T1000 (cell line): ENCODE measurements at regions not wholly inside any gene's neighbourhood (a gene's known extent, or its start where the extent isn't known, plus 50 kb on each side); places are given as distances from the start of the nearest gene placed in this dataset.
"Not testable (repeated sequence)": the region's sequence is repeated elsewhere in the genome, so short reads cannot be mapped to it uniquely, and the experiment has no call there.

Experiments
- DNase-seq: peaks from one replicate; lab custom pipeline; 2025; ENCODE audit warnings: mixed read lengths; lab: John Stamatoyannopoulos, UW

DNA sequence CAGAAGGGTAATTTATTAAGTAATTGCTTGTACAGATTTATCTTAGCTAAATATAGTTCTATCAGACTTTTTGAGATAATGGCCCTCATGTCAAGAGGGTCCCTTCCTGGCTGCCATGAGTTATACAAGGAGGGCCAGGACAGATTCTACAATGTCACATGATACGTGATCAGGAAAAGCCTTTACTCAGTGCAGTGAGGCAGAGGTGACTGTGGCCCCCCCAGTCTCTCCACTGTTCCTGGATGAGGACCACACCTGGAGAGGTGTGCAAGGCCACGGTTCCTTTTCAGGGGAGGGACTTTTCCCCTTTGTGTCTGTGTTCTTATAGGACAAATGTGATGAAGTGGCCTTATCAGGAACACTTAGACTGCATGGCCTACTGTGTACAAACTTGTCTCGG, 54.3 kb upstream of the LRCH1 start:
- no peak for DNase-seq

- DNase-seq: no peak
These were observed 56.9 kb upstream of the LRCH1 start for GRCh38 chr13:46496086-46496485.

DNA sequence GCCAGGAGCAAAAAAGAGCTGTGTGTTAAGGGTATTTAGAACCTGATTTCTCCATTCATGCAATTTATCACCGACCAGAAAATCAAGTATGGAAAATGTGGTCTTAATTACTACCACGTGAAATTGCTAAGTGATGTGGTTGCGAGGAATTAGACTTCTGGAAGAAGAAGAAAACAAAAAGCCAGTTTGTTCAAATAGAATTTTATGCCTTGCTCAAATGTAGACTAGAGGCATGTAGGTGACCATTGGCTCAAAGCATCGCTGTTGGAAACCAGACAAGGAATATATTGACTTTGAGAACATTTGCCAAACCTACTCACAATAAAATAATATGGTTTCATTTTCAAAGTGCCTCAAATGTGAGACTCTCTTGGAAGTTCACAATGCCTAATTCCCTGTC, 57.3 kb upstream of the LRCH1 start:
- no peak for DNase-seq

DNA sequence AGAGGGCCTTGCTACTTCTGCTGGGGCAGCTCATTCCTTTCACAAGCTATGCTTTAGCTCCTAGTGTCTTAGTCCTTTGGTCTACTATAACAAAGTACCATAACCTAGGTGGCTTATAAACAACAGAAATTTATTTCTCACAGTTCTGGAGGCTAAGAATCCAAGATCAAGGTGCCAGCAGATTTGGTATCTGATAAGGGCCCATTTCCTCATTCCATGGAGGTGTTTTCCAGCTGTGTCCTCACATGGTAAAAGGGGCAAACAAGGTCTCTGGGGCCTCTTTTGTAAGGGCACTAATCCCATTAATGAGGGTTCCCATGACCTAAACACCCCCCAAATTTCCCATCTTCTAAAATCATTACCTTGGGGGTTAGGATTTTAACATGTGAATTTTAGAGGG, 57.9 kb upstream of the LRCH1 start:
- DNase-seq: no peak

- no peak for DNase-seq
These were observed 60.0 kb upstream of the LRCH1 start for GRCh38 chr13:46492946-46493345.

DNA sequence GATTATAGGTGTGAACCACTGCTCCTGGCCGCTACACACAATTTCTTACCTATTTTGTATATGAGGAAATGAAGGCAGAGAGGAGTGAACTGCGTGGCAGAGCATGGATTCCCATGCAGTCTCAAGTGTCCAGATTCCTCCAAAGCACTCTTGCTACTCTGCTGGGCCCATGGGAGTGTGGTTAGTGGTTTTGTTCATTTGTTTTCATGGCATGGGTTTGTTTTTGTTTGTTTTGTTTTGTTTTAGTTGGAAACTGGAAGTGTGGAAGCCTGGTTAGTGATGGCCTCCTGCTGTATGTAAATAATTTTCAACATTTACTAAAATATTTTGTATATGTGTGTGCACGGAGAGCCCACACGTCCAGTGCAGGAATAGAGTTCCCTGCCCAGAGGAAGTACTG, 61.3 kb upstream of the LRCH1 start:
- no peak for DNase-seq

- not testable (repeated sequence) for DNase-seq
These were observed 62.3 kb upstream of the LRCH1 start for GRCh38 chr13:46490713-46491112.

GRCh38 chr13:46490129-46490528, 62.8 kb upstream of the LRCH1 start:
- no peak for DNase-seq

DNA sequence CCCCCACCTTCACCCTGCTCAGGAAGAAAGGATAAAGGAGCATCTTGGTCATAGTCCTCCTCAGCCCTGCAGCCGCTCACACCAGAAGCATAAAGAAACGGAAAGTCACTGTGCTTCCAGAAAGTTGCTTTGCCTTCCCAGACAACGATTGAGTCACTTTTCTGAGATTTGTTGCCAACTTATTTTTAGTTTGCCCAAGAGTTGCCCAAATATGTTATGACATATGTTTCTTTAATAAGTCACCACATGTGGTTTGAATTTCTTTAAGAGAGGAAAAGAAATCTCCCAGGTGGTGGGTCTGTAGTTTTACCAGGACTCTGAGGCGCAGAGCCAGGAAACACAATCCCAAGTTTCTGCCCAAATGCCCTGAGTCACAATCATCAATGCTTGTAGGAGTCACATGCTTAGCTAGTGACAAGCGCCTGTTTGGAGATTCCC, 63.4 kb upstream of the LRCH1 start:
- DNase-seq: peak; percentile 12

- no peak for DNase-seq
These were observed 65.2 kb upstream of the LRCH1 start for GRCh38 chr13:46487748-46488147.

DNA sequence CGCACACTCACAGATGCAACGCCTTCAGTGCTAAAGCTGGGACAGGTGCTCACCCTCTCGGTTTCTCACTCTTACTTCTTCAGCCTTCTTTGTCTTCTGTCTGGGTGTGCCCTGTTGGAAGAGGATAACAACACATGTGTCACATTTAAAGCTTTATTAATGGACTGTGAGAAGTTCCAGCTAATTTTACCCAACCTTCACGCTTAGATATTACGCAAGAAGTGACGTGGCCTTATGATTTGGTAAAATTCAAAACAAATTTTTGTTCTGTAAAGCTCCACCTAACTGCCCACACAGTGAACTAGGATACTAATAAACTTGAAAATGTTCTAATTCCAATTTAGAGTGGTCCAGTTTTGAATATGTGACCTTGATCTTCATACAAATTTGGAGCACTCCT, 66.7 kb upstream of the LRCH1 start:
- no peak for DNase-seq

- no peak for DNase-seq
These were observed 68.4 kb upstream of the LRCH1 start for GRCh38 chr13:46484561-46484960.

- no peak for DNase-seq
These were observed 71.8 kb upstream of the LRCH1 start for GRCh38 chr13:46481166-46481565.

GRCh38 chr13:46480131-46480530, 72.8 kb upstream of the LRCH1 start:
- no peak for DNase-seq

DNA sequence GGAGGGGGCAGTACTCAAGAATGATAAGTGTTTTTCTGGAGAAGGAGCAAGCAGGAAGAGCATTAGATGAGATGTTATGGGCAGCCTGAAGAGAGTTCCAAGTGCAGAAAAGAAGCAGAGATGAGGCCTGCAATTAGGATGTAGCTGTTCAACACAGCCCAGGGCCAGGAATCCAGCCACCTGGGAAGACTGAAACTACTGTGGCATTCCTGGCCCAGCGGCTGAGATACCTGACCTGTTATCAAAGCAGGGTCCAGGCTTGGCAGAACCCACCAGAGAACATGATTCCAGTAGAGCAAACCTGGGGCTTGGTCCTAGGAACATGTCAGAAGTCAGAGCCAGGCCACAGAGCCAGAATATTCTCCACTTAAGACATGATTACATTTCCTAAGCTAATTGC, 73.3 kb upstream of the LRCH1 start:
- DNase-seq: no peak

DNA sequence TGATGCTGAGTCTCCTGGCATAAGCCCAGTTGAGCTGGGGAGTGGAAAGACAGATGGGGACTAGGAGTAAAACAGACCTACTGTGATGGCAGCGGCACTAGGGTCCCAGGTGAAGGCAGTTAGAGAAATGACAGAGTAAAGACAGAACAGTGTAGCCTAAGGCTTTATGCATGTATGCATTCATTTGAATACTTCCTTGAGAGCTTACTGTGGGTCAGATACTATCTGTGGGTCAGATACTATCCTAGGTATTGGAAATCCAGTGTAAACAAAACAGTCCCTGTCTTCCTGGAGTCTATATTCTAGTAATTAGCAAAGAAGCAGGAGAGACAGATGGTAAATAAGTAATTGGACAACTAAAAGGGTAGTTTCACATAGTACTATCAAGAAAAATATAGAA, 73.7 kb upstream of the LRCH1 start:
- no peak for DNase-seq

GRCh38 chr13:46478651-46479050, 74.3 kb upstream of the LRCH1 start:
- DNase-seq: no peak

- no peak for DNase-seq
These were observed 76.8 kb upstream of the LRCH1 start for GRCh38 chr13:46476174-46476573.

- no peak for DNase-seq
These were observed 77.4 kb upstream of the LRCH1 start for GRCh38 chr13:46475541-46475991.

GRCh38 chr13:46473806-46474205, 79.2 kb upstream of the LRCH1 start:
- DNase-seq: no peak

DNA sequence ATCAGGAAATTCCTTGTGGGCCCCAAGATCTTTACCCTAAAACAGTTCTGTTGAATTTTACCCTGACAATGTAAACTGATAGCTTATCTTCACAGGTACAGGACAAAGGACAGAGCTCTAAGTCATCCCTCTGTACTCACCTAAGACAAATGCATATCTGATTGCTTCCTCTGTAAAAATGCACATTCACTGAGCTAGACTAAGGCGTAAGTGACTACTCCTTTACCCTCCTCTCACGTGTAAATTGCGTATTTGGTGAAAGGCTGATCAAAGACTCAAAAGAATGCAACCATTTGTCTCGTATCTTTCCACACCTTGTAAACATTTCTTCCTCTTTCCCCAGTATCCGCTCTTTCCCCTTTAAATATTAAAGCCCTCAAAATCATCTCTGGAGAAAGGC, 80.6 kb upstream of the LRCH1 start:
- DNase-seq: no peak

- not testable (repeated sequence) for DNase-seq
These were observed 82.6 kb upstream of the RUBCNL start for GRCh38 chr13:46469699-46470098.

DNA sequence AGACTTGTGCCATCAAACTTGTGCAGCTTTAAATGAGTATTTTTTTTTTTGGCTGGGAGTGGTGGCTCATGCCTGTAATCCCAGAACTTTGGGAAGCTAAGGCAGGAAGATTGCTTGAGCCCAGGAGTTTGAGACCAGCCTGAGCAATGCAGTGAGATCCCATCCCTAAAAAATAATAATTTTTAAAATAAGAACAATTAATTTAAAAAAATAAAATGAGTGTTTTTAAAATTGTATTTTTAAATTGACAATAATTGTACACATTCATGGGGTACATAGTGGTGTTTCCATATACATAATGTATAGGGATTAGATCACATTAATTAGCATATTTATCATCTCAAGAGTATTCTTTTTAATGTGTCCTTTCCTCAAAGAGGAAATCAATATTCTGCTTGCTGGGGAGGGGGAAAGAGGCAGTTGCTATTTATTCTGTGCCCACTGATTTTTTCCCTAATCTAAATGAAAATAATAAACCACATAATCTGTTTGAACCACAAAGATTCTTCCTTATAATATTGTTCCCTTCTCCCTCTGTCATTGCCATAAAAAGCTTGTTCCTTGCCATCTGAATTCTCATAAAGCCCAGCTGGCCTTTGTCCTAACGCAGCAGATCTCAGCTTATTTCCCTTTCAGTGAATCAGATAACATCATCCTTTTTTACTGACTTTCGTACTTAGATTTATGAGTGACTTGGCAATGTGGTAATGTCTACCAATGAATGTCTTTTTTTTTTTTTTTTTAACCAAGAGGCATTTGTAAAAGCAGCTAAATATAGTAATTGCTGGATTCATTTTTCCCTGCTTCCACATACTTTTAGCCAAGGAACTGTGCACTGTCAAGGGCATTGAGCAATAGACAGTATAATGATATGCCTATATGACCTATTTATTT, 81.8 kb upstream of the RUBCNL start:
- DNase-seq: no peak

GRCh38 chr13:46467694-46468093, 80.6 kb upstream of the RUBCNL start:
- not testable (repeated sequence) for DNase-seq
